Stimulated activated CD8-positive, alpha-beta memory T cell treated with anti-CD3 and anti-CD28 coated beads, Interleukin-2, amount 100 ng/mL, for 1 hour (primary cell): ENCODE measurements at regions not wholly inside any gene's neighbourhood (a gene's known extent, or its start where the extent isn't known, plus 50 kb on each side); places are given as distances from the start of the nearest gene placed in this dataset.

Experiments used
- DNase-seq, 2 donors: peaks; one replicate each; pipeline ENCODE4 v3.0.0-alpha.2; 2020; ENCODE audit warnings: low read depth in 2 of 2

DNA sequence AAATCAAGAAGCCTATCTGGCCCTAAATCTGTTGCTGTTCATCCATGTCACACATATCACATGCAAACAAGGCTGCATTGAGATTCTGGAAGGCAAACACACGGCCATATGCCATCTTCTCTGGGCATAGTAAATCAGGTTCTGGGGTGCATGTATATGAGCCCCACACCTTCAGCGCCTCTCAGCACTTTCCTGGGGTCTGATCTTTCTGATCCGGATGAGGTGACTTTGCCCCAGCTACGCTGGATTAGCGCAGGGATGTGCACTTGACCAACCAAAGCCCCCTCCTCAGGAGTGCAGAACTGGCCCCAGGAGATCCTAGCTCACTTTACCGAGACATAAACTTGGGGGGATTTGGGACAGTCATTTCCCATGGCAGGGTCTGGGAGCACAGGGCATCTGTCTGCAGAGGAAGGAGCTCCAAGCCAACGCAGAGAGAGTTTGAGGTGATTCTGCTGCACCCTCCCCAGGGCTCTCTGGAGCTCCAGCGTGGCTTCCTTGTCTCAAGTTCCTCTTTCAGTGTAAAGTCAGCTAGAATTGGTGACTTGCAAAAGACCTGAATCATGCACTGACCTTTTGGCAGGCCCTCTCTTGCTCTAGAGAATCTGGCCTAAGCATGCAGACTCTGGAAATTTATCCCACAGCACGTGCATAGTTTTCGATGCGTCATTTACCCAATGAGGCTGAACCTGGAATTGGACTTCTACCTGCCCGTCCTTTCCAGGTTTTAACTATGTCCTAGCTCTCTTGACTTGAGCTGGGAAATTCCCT lies 63.5 kb upstream of the KLF13 start:
- DNase-seq: no peak

DNA sequence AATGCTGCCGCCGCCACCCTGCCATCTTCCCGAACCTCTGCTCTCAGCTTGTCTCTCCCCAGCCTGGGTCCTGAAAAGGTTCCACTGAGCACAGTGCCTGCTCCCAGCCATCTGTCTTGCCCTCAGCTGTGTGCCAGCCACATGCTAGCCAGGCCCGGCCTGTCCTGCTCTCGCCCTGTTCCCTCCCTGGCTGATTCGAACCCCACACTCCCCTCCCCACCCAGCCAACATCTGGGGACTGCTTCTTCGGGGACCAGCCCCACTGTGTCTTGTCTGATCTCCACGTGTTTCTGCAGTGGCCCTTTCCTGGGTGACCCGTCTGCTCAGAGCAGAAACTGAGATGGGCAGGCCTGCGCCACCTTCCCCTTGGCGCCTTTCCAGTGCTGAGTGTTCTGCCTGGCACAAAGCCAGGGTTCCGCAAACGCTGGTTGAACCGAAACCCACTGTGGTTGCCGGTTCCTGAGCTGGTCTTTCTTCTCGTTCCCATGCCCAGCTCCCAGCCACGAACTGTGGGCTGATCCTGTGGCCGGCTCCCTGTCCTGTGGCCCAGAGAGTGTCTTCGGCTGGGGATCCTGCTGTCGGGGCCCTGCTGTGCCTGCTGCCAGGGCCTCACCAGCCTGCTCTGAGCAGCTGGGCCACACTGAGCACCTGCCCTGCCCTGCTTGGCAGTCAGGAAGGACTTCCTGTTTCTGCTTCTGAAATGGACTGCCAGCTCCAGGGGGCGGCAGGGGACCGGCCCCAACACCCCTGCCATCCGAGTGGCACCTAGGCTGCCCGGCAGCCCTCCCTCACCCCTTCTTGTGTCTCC lies 62.7 kb upstream of the KLF13 start:
- DNase-seq: peak; percentile 58 to 60

DNA sequence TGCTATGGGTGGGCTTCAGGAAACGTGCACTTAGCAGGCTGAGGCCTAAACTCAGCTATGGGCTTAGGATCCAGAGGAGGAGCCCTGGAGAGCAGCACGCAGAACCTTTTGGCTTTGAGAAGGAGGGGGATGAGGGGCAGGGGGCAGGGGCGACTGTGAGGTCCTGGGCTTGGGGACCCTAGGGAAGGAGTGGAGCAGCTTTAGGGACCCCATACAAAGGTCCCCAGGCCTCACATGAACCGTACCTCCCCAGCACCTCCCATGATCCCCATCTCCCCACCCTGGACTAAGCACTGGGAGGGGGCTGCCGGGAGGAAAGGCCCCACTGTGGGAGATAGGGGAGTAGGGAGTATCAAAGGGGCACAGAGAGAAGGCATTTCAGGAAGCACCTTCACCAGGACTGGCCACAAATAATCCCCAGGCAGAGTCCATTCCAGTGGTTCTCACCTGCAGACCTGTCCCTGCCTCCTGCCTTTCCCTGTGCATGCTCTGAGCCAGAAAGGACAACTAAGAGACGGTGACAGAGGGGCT lies 62.0 kb upstream of the KLF13 start:
- no peak for DNase-seq

GRCh38 chr15:31265090-31265870 lies 61.4 kb upstream of the KLF13 start:
- DNase-seq: no peak

GRCh38 chr15:31265871-31266711 lies 60.5 kb upstream of the KLF13 start:
- peak; percentile 19 to 24 for DNase-seq

DNA sequence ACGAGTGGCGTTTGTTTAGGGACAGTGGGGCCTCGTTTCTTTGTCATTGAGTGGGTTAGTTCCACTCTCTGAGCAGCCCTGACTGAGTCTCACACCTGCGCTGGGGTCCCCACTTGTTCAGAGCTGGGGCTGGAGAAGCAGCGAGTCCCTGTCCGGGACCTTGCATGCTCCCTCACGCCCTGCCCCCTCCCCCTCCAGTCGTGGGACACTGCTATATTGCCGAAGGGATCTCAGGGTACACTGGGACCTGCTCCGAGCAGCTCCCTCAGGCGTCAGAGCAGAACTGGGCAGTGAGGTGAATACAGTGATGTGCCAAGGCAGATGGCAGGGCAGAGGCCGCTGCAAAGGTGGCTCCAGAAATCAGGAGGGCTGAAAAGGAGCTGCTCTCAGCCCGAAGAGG lies 59.9 kb upstream of the KLF13 start:
- DNase-seq: no peak

- no peak for DNase-seq
Observed at GRCh38 chr15:31267161-31268107, 59.2 kb upstream of the KLF13 start.

GRCh38 chr15:31268108-31268501 lies 58.5 kb upstream of the KLF13 start:
- no peak for DNase-seq

DNA sequence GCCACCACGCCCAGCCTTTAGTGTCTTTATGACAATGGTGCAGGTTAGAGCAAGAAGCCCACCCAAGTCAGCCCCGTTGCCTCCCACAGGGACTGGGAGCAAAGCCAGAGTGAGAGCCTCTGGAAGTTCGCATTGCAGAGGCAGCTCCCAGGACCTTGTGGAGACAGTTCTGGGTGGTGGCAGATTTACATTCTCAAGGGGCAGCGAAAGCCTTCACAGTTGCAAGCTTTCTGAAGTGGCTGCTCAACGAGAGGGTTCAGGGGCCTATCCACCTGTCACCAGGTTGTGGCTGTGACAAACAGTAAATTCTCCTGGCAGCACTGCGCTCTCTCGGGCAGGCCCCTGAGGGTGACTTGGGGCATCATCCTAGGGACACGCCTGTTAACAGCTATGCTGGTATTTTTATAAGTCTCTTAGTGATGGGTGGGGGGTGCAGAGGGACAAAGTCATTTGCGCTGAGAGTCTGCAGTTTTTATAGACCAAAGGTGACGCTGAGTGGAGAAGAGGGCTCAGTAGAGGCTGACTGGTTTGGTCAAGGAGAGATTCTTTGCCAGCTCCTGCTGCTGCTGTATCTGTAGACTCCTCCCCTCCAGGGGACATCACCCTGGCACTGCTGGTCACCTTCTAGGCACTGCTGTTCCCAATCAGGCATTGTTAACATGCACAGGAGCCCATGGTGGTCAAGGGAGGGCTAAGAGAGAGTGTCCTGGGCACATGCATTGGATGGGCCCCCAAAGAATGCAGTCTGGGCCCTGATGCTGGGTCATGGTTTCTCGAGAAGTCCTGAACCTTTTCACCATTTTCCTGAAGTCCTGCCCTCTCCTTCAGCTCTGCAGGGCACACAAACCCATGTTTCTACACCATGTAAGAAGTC lies 57.5 kb upstream of the KLF13 start:
- DNase-seq: no peak

GRCh38 chr15:31269816-31270575 lies 56.6 kb upstream of the KLF13 start:
- DNase-seq: no peak

GRCh38 chr15:31270767-31271166 lies 55.9 kb upstream of the KLF13 start:
- no peak for DNase-seq

DNA sequence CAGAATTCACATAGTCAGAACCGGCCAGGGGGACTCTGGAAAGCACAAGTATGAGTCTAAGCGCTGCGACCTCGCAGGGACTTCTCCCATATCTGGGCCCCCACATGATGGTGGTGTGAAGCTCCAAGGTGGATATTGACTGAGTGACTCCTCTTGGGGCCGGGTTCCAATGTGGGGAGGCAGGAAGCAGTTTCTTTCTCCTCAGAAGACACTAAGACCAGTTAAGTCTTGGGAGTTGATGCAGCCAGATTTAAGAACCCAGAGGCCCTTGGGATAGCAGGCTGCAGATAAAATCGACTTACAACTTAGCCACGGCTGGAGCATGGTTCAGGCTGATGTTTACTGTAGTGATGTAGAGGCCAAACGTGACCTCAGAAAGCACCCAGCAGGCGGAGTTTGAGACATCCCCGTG lies 55.4 kb upstream of the KLF13 start:
- no peak for DNase-seq

- DNase-seq: no peak
Observed at GRCh38 chr15:31271711-31272557, 54.7 kb upstream of the KLF13 start.

- no peak for DNase-seq
Observed at GRCh38 chr15:31272558-31273257, 53.9 kb upstream of the KLF13 start.

DNA sequence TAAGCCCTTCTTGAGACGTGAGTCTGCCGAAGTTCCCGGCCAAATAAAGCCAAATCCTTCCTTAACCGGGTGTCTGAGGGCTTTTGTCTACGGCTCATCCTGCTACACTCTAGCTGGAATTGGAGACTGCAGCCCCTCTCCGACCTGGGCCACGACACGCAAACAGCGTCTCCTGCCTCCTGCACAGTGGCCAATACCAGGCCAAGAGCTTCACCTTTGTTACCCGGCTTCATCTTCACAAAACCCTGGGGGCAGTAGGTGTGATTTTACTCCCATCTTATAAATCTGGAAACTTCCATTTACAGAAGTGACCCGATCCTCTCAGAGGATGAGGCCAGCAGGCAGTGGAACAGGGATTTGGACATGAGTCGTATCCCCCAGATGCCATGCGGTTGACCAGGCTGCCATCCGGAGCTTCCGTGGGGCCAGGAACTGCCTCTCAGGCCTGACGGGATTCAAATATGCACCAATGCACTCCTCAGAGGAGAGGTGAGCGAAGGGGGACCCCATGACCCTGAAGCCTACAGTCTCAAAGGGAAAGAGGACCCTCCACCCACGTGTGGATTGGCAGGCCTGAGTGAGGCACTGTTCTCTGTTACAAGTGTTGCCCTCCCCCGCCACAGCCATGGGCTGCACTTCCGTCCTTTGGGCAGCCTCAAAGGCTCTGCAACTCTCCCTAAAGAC lies 53.2 kb upstream of the KLF13 start:
- DNase-seq: no peak
